GM13976 (cell line): ENCODE measurements at regions not wholly inside any gene's neighbourhood (a gene's known extent, or its start where the extent isn't known, plus 50 kb on each side); places are given as distances from the start of the nearest gene placed in this dataset.

ENCODE experiments used
- DNase-seq: peaks from one replicate; pipeline ENCODE4 v3.0.0; 2012; ENCODE audit warnings: low spot score
- in situ Hi-C: fragments of 300-500 bp; cut with MboI; formaldehyde crosslinking; loops from one replicate; pipeline ENCODE4 v1.12.0; 2022; ENCODE audit warnings: low sequenced_read_pairs, mixed read lengths, inconsistent platforms; ENCODE audit not compliant: unreplicated experiment
- TF ChIP-seq, protein P1 (sequence below): IDR thresholded peaks from 2 replicates; pipeline ENCODE4 v1.5.1; 2012; ENCODE audit warnings: borderline replicate concordance, mild to moderate bottlenecking; ENCODE audit not compliant: insufficient read depth; ENCODE audit errors: extremely low read depth, missing control alignments, control extremely low read depth

DNA sequence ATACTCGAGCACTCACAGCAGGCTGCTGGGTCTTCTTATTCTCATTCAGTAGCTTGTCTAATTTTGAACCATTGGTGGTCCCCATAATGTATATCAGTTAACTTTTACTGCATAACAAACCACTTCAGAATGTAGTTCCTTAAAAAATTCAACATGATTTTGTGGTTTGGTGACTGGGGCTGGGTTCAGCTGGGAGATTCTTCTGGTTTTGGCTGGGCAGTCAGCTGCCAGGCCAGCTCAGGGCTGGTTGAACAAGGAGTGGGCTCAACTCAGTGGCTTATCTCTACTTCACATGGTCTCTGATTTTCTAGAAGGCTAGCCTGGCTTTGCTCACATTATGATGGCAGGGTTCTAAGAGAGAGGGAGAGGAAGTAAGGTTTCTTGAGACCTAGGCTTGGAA is 292.4 kb upstream of the CHD6 start:
- TF ChIP-seq, protein P1, sequence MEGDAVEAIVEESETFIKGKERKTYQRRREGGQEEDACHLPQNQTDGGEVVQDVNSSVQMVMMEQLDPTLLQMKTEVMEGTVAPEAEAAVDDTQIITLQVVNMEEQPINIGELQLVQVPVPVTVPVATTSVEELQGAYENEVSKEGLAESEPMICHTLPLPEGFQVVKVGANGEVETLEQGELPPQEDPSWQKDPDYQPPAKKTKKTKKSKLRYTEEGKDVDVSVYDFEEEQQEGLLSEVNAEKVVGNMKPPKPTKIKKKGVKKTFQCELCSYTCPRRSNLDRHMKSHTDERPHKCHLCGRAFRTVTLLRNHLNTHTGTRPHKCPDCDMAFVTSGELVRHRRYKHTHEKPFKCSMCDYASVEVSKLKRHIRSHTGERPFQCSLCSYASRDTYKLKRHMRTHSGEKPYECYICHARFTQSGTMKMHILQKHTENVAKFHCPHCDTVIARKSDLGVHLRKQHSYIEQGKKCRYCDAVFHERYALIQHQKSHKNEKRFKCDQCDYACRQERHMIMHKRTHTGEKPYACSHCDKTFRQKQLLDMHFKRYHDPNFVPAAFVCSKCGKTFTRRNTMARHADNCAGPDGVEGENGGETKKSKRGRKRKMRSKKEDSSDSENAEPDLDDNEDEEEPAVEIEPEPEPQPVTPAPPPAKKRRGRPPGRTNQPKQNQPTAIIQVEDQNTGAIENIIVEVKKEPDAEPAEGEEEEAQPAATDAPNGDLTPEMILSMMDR: no peak
- in situ Hi-C loops: no loop called here
- DNase-seq: no peak

DNA sequence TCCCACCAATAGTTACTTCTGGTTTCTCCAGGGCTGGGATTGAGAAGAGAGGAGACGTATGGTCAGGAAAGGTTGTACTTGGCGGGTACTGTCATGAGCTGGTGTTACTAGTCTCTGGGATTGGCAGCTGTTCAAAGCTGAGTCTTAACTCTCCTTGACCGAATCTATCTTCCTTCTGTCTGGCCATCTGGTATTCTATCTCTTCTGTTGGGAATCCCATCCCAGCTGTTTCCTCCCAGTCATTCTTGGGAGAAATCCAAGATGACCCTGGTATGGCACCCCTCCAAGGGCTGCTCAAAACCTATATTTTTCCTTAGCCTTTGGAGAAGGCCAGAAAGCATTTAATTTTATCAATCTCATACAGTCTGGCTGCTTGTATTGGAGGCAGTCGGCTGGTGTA is 287.0 kb upstream of the CHD6 start:
- in situ Hi-C loops: no loop called here
- no peak for DNase-seq
- TF ChIP-seq, protein P1: no peak

DNA sequence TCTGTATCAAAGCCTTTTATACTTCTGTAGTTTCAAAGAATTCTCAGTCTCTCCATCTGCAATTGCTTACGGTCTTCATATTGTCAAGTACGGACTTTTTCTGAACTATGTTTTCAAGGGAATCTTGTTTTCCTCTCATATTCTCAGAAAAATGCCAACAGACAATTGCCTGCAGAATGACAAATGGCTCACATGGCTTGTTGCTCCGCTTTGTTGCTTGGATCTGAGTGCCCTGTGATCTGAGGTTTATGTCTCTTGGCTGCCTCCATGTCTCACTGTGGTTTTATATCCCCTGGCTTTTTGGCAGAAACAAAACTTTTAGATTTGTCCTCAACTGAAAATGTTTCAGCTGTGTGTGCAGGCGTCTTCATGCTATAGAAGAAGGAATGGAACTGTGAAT is 285.4 kb upstream of the CHD6 start:
- no peak for DNase-seq
- TF ChIP-seq, protein P1: no peak
- in situ Hi-C loops: no loop called here

DNA sequence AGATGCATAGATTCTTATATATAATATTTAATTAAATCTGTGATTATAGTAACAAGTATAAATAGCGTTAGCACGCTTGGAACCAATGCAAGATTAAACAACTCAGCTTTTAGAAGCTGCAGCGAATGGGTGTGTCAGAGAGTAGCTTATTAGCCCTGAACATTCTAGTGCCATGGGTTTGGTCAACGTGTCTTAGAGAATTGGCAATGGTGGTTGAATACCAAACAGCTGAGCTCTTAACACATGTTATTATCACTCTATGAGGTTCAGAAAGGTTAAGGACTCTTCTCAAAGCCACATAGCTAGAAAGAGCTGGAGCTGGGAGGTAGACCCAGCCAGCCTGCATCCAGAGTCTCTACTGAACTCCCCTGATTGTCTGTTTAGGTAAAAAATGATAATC is 284.2 kb upstream of the CHD6 start:
- in situ Hi-C loops: no loop called here
- DNase-seq: no peak
- TF ChIP-seq, protein P1: no peak

DNA sequence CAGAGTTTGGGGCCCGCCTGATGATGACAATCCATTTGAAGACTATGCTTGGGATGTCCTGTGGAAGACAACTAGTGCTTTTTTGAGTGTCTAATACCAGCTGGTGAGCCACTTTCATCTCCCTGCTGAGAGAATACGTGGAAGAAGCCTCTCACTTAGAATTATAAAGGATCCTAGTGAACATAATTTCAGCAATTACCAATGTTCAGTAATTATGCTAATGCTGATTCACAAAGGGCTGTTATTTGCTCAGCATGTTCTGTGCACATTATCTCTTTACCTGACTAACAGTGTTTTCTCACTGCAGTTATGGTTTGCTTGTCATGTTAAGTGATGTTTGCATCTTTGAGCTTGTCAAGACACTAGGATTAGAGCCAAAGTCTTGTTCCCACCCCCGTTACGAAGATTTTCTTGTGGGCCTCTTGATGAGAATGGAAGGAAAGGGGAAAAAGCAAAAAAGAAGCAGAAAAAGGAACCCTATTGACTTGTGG is 282.1 kb upstream of the CHD6 start:
- DNase-seq: no peak
- TF ChIP-seq, protein P1: no peak
- in situ Hi-C loops: no loop called here

DNA sequence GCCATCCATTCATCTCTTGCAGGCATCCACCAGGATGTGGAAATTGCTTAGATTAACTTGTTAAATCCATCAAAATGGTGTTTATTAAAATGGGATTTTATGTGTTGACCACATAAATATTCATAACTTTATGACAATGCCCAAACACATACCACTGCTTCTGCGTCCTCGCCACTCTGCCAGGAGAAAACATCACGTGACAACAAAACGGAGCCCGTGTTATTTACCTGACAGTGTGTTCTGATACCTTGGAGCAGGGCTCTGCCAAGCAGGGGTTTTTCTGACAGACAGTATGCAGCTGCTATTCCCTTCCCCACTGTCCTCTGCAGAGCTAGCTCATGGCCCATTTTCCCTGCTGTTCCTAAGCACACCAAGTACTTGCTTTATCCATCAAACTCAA is 279.5 kb upstream of the CHD6 start:
- in situ Hi-C loops: no loop called here

More for the DNA sequence above, 279.5 kb upstream of the CHD6 start:
- TF ChIP-seq, protein P1: no peak
- no peak for DNase-seq
